ENCODE measurements at regions not wholly inside any gene's neighbourhood (a gene's known extent, or its start where the extent isn't known, plus 50 kb on each side); places are given as distances from the start of the nearest gene placed in this dataset.

DNA sequence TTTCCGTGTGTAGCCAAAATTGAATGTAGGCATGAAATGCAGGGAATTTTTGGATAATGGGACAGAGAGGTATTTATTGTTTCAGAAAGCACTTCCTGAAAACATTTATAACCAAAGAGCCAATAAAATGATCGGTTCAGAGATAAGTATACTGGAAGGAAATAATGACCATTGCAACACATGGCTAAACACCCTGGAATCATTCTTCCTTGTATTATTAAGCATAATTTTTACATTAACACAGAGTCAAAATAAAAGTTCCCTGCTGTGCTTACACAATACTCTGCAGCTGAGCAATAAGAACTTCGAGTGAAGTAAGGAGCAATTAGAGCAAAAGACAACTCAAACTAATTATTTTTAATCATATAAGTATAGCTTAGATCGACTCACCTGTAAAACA lies 648.3 kb downstream of the TNS3 start:
- DNase-seq (no peak), FAIRE-seq (peak; percentile 70)
- Histone ChIP-seq H3K4me3 (ENCODE audit: low read length in 3 of 3) (no peak overlapping the region), H3K36me3 (ENCODE audit: control insufficient read depth in 2 of 3, insufficient read depth in 3 of 3, low read length in 3 of 3) (no peaks in the 10 kb centered on the region), H3K4me1 (ENCODE audit: control insufficient read depth in 2 of 3, insufficient read depth in 2 of 3, low read depth in 1 of 3, low read length in 3 of 3) (peaks cover 0 to 10% (median 0%) of the 10 kb centered on the region in 3 donors), H3K27ac (ENCODE audit: low read depth in 2 of 2, low read length in 2 of 2) (no peak overlapping the region), H3K9me3 (ENCODE audit: control insufficient read depth in 2 of 3, insufficient read depth in 1 of 3, low read length in 3 of 3) (no peaks in the 10 kb centered on the region), H3K27me3 (ENCODE audit: control insufficient read depth, insufficient read depth, low read length) (no peaks in the 10 kb centered on the region), H3K9ac (ENCODE audit: low read length in 3 of 3) (no peak overlapping the region)
- intact Hi-C loops (cut with DNase I): no loop called here
- TF ChIP-seq, protein P1, sequence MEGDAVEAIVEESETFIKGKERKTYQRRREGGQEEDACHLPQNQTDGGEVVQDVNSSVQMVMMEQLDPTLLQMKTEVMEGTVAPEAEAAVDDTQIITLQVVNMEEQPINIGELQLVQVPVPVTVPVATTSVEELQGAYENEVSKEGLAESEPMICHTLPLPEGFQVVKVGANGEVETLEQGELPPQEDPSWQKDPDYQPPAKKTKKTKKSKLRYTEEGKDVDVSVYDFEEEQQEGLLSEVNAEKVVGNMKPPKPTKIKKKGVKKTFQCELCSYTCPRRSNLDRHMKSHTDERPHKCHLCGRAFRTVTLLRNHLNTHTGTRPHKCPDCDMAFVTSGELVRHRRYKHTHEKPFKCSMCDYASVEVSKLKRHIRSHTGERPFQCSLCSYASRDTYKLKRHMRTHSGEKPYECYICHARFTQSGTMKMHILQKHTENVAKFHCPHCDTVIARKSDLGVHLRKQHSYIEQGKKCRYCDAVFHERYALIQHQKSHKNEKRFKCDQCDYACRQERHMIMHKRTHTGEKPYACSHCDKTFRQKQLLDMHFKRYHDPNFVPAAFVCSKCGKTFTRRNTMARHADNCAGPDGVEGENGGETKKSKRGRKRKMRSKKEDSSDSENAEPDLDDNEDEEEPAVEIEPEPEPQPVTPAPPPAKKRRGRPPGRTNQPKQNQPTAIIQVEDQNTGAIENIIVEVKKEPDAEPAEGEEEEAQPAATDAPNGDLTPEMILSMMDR (IDR thresholded peaks at IDR 0.05; ENCODE audit: borderline replicate concordance, extremely low read depth, insufficient read depth): no peak

DNA sequence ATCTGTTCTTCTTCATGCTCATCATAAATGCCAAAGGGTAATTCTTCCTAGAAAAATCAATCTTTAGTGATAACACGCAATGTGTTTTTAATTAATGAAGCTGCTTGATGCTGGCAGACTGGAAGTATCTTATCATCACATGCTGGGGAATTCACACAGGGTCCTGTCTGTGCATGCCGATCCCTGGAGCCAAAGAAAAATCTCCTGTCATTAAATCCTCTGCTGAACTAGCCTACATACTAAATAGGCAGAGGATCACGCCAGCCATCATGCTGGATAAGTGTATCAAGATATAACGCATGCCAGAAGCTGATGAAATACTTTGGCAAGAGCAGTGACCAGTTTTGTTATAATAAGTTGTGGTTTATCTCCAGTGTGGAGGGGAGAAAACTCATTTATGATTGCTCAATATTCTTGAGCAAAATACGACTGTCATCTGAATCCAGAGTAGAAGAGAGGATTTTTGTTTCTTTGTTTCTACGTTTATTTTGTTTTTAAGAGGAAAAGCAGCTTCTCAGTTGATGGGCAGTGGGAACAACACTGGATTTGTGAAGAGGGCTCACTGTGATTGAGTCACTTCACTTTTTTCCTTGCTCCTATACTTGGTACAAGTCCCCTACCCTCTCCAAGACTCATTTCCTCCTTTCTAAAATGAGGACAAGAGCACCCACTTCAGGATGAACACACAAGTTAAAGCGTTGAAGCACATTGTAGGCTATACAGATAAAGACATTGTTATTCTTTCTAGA lies 649.1 kb downstream of the TNS3 start:
- Histone ChIP-seq H3K27ac (ENCODE audit: low read depth in 2 of 2, low read length in 2 of 2) (no peak overlapping the region), H3K9me3 (ENCODE audit: control insufficient read depth in 2 of 3, insufficient read depth in 1 of 3, low read length in 3 of 3) (no peaks in the 10 kb centered on the region), H3K4me1 (ENCODE audit: control insufficient read depth in 2 of 3, insufficient read depth in 2 of 3, low read depth in 1 of 3, low read length in 3 of 3) (peaks cover 0 to 11% (median 0%) of the 10 kb centered on the region in 3 donors), H3K36me3 (ENCODE audit: control insufficient read depth in 2 of 3, insufficient read depth in 3 of 3, low read length in 3 of 3) (no peaks in the 10 kb centered on the region), H3K4me3 (ENCODE audit: low read length in 3 of 3) (no peak overlapping the region), H3K9ac (ENCODE audit: low read length in 3 of 3) (no peak overlapping the region), H3K27me3 (ENCODE audit: control insufficient read depth, insufficient read depth, low read length) (no peaks in the 10 kb centered on the region)
- TF ChIP-seq, protein P1 (IDR thresholded peaks at IDR 0.05; ENCODE audit: borderline replicate concordance, extremely low read depth, insufficient read depth): no peak
- no peak for FAIRE-seq
- intact Hi-C loops (cut with DNase I): no loop called here
- no peak for DNase-seq

DNA sequence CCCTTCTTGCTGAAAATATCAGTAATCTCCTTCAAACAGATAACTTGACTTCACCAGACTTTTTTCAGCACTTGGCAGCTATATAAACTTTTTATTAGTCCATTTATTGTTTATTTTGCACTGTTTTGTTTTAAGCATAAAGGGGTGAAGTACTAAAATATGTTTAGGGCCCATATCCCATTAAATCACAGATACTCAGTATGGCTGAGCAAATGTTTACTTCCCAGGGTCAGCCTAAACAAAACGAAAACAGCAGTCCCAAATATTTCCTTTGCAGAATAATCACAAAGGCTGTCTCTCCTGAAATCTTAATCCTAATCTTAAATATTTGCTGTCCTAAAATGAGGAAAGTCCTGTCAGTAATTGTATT lies 649.6 kb downstream of the TNS3 start:
- Histone ChIP-seq H3K27ac (ENCODE audit: low read depth in 2 of 2, low read length in 2 of 2) (no peak overlapping the region), H3K36me3 (ENCODE audit: control insufficient read depth in 2 of 3, insufficient read depth in 3 of 3, low read length in 3 of 3) (no peaks in the 10 kb centered on the region), H3K4me1 (ENCODE audit: control insufficient read depth in 2 of 3, insufficient read depth in 2 of 3, low read depth in 1 of 3, low read length in 3 of 3) (peaks cover 0 to 11% (median 0%) of the 10 kb centered on the region in 3 donors), H3K27me3 (ENCODE audit: control insufficient read depth, insufficient read depth, low read length) (no peaks in the 10 kb centered on the region), H3K9ac (ENCODE audit: low read length in 3 of 3) (no peak overlapping the region), H3K4me3 (ENCODE audit: low read length in 3 of 3) (no peak overlapping the region), H3K9me3 (ENCODE audit: control insufficient read depth in 2 of 3, insufficient read depth in 1 of 3, low read length in 3 of 3) (no peaks in the 10 kb centered on the region)
- intact Hi-C loops (cut with DNase I): no loop called here
- DNase-seq: no peak
- no peak for FAIRE-seq
- TF ChIP-seq, protein P1 (IDR thresholded peaks at IDR 0.05; ENCODE audit: borderline replicate concordance, extremely low read depth, insufficient read depth): no peak
